ENCODE measurements at regions not wholly inside any gene's neighbourhood (a gene's known extent, or its start where the extent isn't known, plus 50 kb on each side); places are given as distances from the start of the nearest gene placed in this dataset.

GRCh38 chr4:146095091-146095690 is 80.3 kb upstream of the LSM6 start:
- H3K27me3 ChIP-seq (ENCODE audit: insufficient read depth, low read depth, low read length) = no peaks in the 10 kb centered on the region
- H3K9ac ChIP-seq (ENCODE audit: low read length) = no peak overlapping the region
- no peak overlapping the region for H3K4me2 ChIP-seq (ENCODE audit: low read length)
- no peaks in the 10 kb centered on the region for H3F3A ChIP-seq (ENCODE audit: insufficient read depth, low read length, poor library complexity, severe bottlenecking)
- H3K79me2 ChIP-seq (replicated peaks; ENCODE audit: insufficient read depth, low read length) = no peaks in the 10 kb centered on the region
- no peak overlapping the region for H2AFZ ChIP-seq (ENCODE audit: low read depth, low read length)
- H3K9me3 ChIP-seq (ENCODE audit: low read length) = no peaks in the 10 kb centered on the region
- no peaks in the 10 kb centered on the region for H4K20me1 ChIP-seq (ENCODE audit: insufficient read depth)
- H3K36me3 ChIP-seq (ENCODE audit: insufficient read depth, low read length) = no peaks in the 10 kb centered on the region
- no peaks in the 10 kb centered on the region for H3K9me2 ChIP-seq (ENCODE audit: insufficient read depth, low read length)
- no peak overlapping the region for H3K4me3 ChIP-seq (ENCODE audit: low read length)
- no peak overlapping the region for H3K27ac ChIP-seq (ENCODE audit: low read length)
- TF ChIP-seq POLR2AphosphoS5 (IDR thresholded peaks at IDR 0.05) = no peak
- no peak for TF ChIP-seq EZH2 (IDR thresholded peaks at IDR 0.05; ENCODE audit: borderline replicate concordance, insufficient read depth, low read length, poor library complexity, severe bottlenecking)
- peak; percentile 29 for TF ChIP-seq SMC3 (conservative IDR thresholded peaks at IDR 0.05; ENCODE audit: poor library complexity)
- no peak for TF ChIP-seq TAF1 (IDR thresholded peaks at IDR 0.05; ENCODE audit: low read depth)
- TF ChIP-seq REST (IDR thresholded peaks at IDR 0.05; ENCODE audit: borderline replicate concordance) = no peak
- TF ChIP-seq CTCF (IDR thresholded peaks at IDR 0.05; ENCODE audit: poor library complexity, severe bottlenecking) = peak; percentile 60
- peak; percentile 27 for TF ChIP-seq RAD21 (conservative IDR thresholded peaks at IDR 0.05)
- no peak for TF ChIP-seq MXI1 (conservative IDR thresholded peaks at IDR 0.05; ENCODE audit: poor library complexity, severe bottlenecking)

GRCh38 chr4:146088690-146089089 is 86.8 kb upstream of the LSM6 start:
- H3K27me3 ChIP-seq (ENCODE audit: insufficient read depth, low read depth, low read length) = no peaks in the 10 kb centered on the region
- no peak overlapping the region for H3K4me2 ChIP-seq (ENCODE audit: low read length)
- no peaks in the 10 kb centered on the region for H4K20me1 ChIP-seq (ENCODE audit: insufficient read depth)
- no peak overlapping the region for H2AFZ ChIP-seq (ENCODE audit: low read depth, low read length)
- no peak overlapping the region for H3K9ac ChIP-seq (ENCODE audit: low read length)
- H3K9me2 ChIP-seq (ENCODE audit: insufficient read depth, low read length) = no peaks in the 10 kb centered on the region
- H3K27ac ChIP-seq (ENCODE audit: low read length) = no peak overlapping the region
- H3K4me3 ChIP-seq (ENCODE audit: low read length) = no peak overlapping the region
- no peaks in the 10 kb centered on the region for H3K36me3 ChIP-seq (ENCODE audit: insufficient read depth, low read length)
- H3K9me3 ChIP-seq (ENCODE audit: low read length) = no peaks in the 10 kb centered on the region
- H3F3A ChIP-seq (ENCODE audit: insufficient read depth, low read length, poor library complexity, severe bottlenecking) = no peaks in the 10 kb centered on the region
- H3K79me2 ChIP-seq (replicated peaks; ENCODE audit: insufficient read depth, low read length) = no peaks in the 10 kb centered on the region
- TF ChIP-seq EZH2 (IDR thresholded peaks at IDR 0.05; ENCODE audit: borderline replicate concordance, insufficient read depth, low read length, poor library complexity, severe bottlenecking) (no peak), CTCF (IDR thresholded peaks at IDR 0.05; ENCODE audit: poor library complexity, severe bottlenecking) (no peak), POLR2AphosphoS5 (IDR thresholded peaks at IDR 0.05) (no peak), MXI1 (conservative IDR thresholded peaks at IDR 0.05; ENCODE audit: poor library complexity, severe bottlenecking) (no peak), EP300 (conservative IDR thresholded peaks at IDR 0.05; ENCODE audit: poor library complexity, severe bottlenecking) (no peak), REST (IDR thresholded peaks at IDR 0.05; ENCODE audit: borderline replicate concordance) (no peak), TAF1 (IDR thresholded peaks at IDR 0.05; ENCODE audit: low read depth) (no peak), RAD21 (conservative IDR thresholded peaks at IDR 0.05) (no peak), SMC3 (conservative IDR thresholded peaks at IDR 0.05; ENCODE audit: poor library complexity) (no peak)
